GM10266 (cell line): ENCODE measurements at regions not wholly inside any gene's neighbourhood (a gene's known extent, or its start where the extent isn't known, plus 50 kb on each side); places are given as distances from the start of the nearest gene placed in this dataset.

Source experiments
- DNase-seq: peaks from one replicate; pipeline ENCODE4 v3.0.0; 2012; ENCODE audit errors: extremely low spot score
- CTCF ChIP-seq: IDR thresholded peaks from 2 replicates; pipeline ENCODE4 v1.5.1; 2012; ENCODE audit warnings: mild to moderate bottlenecking, low read depth; ENCODE audit not compliant: control insufficient read depth, insufficient read depth; ENCODE audit errors: missing control alignments

GRCh38 chr4:175306436-175306835 lies 388.3 kb downstream of the ADAM29 start:
- no peak for TF ChIP-seq CTCF
- DNase-seq: no peak

DNA sequence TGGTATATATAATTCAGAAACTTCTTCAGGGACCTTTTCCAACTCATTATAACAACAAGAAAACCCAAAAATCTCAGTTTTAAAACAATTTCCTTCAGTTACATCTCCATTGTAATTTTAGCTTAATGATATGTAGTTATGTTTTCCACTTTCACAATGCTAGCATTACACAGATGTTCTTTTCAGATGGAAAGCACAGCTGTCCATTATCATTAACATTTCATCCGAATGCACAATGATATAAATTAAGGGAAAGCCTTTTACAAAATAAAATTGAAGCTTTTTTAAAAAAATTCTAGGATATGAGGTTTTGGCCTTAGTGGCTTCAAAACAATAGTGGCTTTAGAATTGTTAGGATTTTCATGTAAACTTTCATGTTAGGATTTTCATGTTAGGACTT lies 389.2 kb downstream of the ADAM29 start:
- no peak for TF ChIP-seq CTCF

DNA sequence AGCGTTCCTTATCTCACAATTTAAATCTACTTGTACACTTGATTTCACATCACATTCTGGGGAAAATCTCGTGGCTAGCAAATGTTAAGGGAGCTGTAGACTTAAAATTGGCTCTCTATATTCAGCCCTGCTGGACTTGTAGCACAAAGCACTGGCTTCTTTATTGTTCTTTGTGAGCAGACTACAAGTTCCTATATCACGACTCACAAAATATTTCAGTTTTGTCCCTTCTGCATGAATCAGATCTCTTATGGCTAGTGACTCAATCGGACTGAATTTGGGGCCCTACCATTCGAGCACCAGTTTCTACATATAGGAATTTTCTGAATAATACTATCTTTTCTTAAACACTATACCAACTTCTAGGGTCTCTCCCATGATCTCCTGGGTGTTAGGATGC lies 390.1 kb downstream of the ADAM29 start:
- no peak for DNase-seq
- no peak for TF ChIP-seq CTCF

More for the DNA sequence above, 389.2 kb downstream of the ADAM29 start:
- no peak for DNase-seq

DNA sequence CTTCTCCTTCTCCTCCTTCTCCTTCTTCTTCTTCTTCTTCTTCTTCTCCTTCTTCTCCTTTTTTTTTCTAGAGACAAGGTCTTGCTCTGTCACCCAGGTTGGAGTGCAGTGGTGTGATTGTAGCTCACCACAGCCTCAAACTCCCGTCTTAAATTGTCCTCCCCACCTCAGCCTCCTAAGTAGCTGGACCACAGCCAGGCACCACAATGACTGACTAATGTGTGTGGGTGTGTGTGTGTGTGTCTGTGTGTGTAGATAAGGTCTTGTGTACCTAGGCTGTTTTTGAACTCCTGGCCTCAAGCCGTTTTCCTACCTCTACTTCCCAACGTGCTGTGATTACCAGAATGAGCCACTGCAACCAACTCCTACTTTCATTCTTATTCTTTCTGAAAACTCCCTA lies 390.9 kb downstream of the ADAM29 start:
- no peak for TF ChIP-seq CTCF
- no peak for DNase-seq

GRCh38 chr4:175325230-175325629 lies 407.1 kb downstream of the ADAM29 start:
- TF ChIP-seq CTCF: no peak
- no peak for DNase-seq

DNA sequence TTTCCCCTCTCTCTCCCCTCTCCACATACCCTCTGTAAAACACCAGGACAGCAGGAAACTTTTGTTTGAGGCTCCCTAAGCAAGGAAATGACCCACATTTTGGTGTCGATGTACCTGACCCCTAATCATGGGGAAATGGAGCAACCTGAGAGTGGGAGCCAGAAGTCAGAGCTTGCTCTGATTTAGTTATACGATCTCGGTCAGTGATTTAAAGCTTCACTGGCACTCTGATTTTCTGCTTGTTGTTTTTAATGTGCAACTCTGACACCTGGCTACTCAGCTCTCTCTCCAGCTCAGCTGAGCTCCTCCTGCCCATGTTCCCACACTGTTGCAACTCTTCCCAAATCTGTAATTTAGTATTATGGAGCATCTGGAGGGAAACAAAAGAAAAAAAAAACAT lies 408.6 kb downstream of the ADAM29 start:
- DNase-seq: no peak
- no peak for TF ChIP-seq CTCF

DNA sequence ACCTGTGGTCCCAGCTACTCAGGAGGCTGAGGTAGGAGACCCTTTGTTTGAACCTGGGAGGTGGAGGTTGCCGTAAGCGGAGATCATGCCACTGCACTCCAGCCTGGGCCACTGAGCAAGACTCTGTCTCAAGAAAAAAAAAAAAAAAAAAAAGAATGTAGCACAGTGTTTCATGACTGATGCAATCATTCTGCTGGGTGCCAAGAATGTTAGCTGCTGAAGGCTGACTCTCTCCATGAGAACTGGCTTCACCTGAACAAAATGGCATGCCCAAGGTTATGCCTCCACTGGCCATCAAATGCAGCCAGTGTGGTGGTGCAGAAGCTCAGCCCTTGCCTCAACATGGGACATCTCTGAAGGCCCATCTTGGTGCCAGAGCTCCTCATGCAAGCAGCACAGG lies 412.1 kb downstream of the ADAM29 start:
- TF ChIP-seq CTCF: no peak
- DNase-seq: no peak
